HCT116 (cell line): ENCODE measurements at regions not wholly inside any gene's neighbourhood (a gene's known extent, or its start where the extent isn't known, plus 50 kb on each side); places are given as distances from the start of the nearest gene placed in this dataset.
"Not testable (repeated sequence)": the region's sequence is repeated elsewhere in the genome, so short reads cannot be mapped to it uniquely, and the experiment has no call there.

ENCODE experiments used
- ATAC-seq: fragments of 200-7000 bp; cut with Tn5 transposase; 2 replicates; pipeline ENCODE4 v1.9.1; 2020; ENCODE audit warnings: mild to moderate bottlenecking, moderate library complexity
- BruUV-seq: library from RNA; stranded (reverse); fragments of 400-500 nt; replicated peaks from 2 replicates; lab custom pipeline; 2021; lab: Mats Ljungman, UMichigan
- CTCF ChIA-PET: fragments of 300-600 bp; sonication (Branson Sonifier 250); formaldehyde crosslinking; loops from one replicate; lab custom pipeline; 2021; ENCODE audit warnings: antibody characterized with exemption; lab: Charles Lee
- POLR2A ChIA-PET: fragments of 300-600, 350-600 bp; sonication (Branson Sonifier 250); formaldehyde crosslinking; loops from one replicate; lab custom pipeline; 2021; ENCODE audit warnings: antibody characterized with exemption; lab: Charles Lee
- RAD21 ChIA-PET, 2 experiments: fragments of 300-600 bp; sonication (Branson Sonifier 250); formaldehyde crosslinking; loops; one replicate each; lab custom pipeline; 2023; ENCODE audit warnings: low total read pairs in 2 of 2; ENCODE audit not compliant: uncharacterized antibody in 2 of 2, unreplicated experiment in 2 of 2, low non-redundant PET in 1 of 2; lab: Charles Lee
- DNase-seq: peaks from one replicate; pipeline ENCODE4 v3.0.0-alpha.2; 2010; ENCODE audit warnings: low read depth, low spot score
- H2AFZ ChIP-seq: fragments of 200-600 bp; shearing (Covaris generic), sonication (generic); 2 replicates; pipeline ENCODE4 v1.6.1; 2017; ENCODE audit warnings: low read depth, mixed run types, mixed read lengths, antibody characterized with exemption, low read length; ENCODE audit not compliant: poor library complexity, severe bottlenecking
- H3K27ac ChIP-seq: 2 replicates; pipeline ENCODE4 v1.5.1; 2012; ENCODE audit warnings: low read depth, low read length
- H3K27me3 ChIP-seq: fragments of 200-600 bp; sonication (generic); 2 replicates; pipeline ENCODE4 v1.6.1; 2016; ENCODE audit warnings: mixed run types, low read length, mixed read lengths; ENCODE audit not compliant: insufficient read depth
- H3K36me3 ChIP-seq, 2 experiments: fragments of 200-500 bp in 1 of 2; fragments of 200-600 bp in 1 of 2; sonication (Bioruptor generic) in 1 of 2; sonication (generic) in 1 of 2; 2 replicates each; pipeline versions ENCODE4 v1.5.1 to v1.6.1; 2014 to 2016; ENCODE audit warnings: low read length in 2 of 2, inconsistent platforms in 1 of 2, mixed read lengths in 1 of 2, mixed run types in 1 of 2; ENCODE audit not compliant: insufficient read depth in 2 of 2, control insufficient read depth in 1 of 2
- H3K4me1 ChIP-seq, 2 experiments: fragments of 200-600 bp in 1 of 2; sonication (generic) in 1 of 2; 2 replicates each; pipeline versions ENCODE4 v1.5.1 to v1.6.1; 2012 to 2017; ENCODE audit warnings: low read length in 2 of 2, inconsistent platforms in 1 of 2, mild to moderate bottlenecking in 1 of 2, mixed read lengths in 1 of 2, mixed run types in 1 of 2, moderate library complexity in 1 of 2; ENCODE audit not compliant: insufficient read depth in 2 of 2, control insufficient read depth in 1 of 2
- H3K4me2 ChIP-seq: fragments of 200-600 bp; sonication (generic); 2 replicates; pipeline ENCODE4 v1.6.1; 2017; ENCODE audit warnings: mixed run types, low read length, mixed read lengths
- H3K4me3 ChIP-seq, 2 experiments: fragments of 200-600 bp in 1 of 2; sonication (generic) in 1 of 2; replicated peaks in 1 of 2; 2 replicates each; pipeline ENCODE4 v1.5.1; 2011 to 2016; ENCODE audit warnings: low read length in 2 of 2, control low read depth in 1 of 2, low read depth in 1 of 2, mild to moderate bottlenecking in 1 of 2, mixed read lengths in 1 of 2, mixed run types in 1 of 2
- H3K79me2 ChIP-seq: fragments of 200-600 bp; sonication (generic); 2 replicates; pipeline ENCODE4 v1.6.1; 2017; ENCODE audit warnings: mild to moderate bottlenecking, mixed run types, low read length, moderate library complexity, mixed read lengths; ENCODE audit not compliant: insufficient read depth
- H3K9ac ChIP-seq: fragments of 200-600 bp; sonication (generic); 2 replicates; pipeline ENCODE4 v1.6.1; 2016; ENCODE audit warnings: low read length, mixed read lengths
- H3K9me2 ChIP-seq: fragments of 200-600 bp; sonication (generic), shearing (Covaris generic); 2 replicates; pipeline ENCODE4 v1.6.1; 2017; ENCODE audit warnings: mixed run types, mild to moderate bottlenecking, moderate library complexity; ENCODE audit not compliant: insufficient read depth
- H3K9me3 ChIP-seq, 2 experiments: fragments of 200-500 bp in 1 of 2; fragments of 200-600 bp in 1 of 2; sonication (Bioruptor generic) in 1 of 2; sonication (generic) in 1 of 2; 2 replicates each; pipeline ENCODE4 v1.6.1; 2014 to 2017; ENCODE audit warnings: low read length in 2 of 2, mixed read lengths in 2 of 2, inconsistent platforms in 1 of 2, low read depth in 1 of 2, mild to moderate bottlenecking in 1 of 2, mixed run types in 1 of 2, moderate library complexity in 1 of 2; ENCODE audit not compliant: control insufficient read depth in 1 of 2, insufficient read depth in 1 of 2
- H4K20me1 ChIP-seq: fragments of 200-600 bp; sonication (generic), shearing (Covaris generic); 2 replicates; pipeline ENCODE4 v1.6.1; 2017; ENCODE audit warnings: mixed run types, mild to moderate bottlenecking, moderate library complexity; ENCODE audit not compliant: insufficient read depth
- CBX3 ChIP-seq: IDR thresholded peaks from 2 replicates; pipeline ENCODE4 v1.6.1; 2012; ENCODE audit warnings: low read depth
- SIN3A ChIP-seq: IDR thresholded peaks from 2 replicates; pipeline ENCODE4 v1.6.1; 2012; ENCODE audit warnings: low read depth
- intact Hi-C: fragments of 100-400 bp; cut with micrococcal nuclease; formaldehyde crosslinking; loops from 2 replicates; pipeline ENCODE4 v1.10.0; 2022
- TF ChIP-seq, protein P1 (sequence below), 3 experiments: fragments of 200-600 bp in 1 of 3; sonication (generic) in 1 of 3; IDR thresholded peaks in 2 of 3; conservative IDR thresholded peaks in 1 of 3; 2 replicates each; pipeline ENCODE4 v1.5.1; 2012 to 2017; ENCODE audit warnings: low read depth in 2 of 3, low read length in 2 of 3, antibody characterized with exemption in 1 of 3, borderline replicate concordance in 1 of 3, control low read depth in 1 of 3, mild to moderate bottlenecking in 1 of 3, mixed read lengths in 1 of 3, mixed run types in 1 of 3, moderate library complexity in 1 of 3; ENCODE audit not compliant: insufficient read depth in 1 of 3
- TF ChIP-seq, protein P2 (sequence below): IDR thresholded peaks from 2 replicates; pipeline ENCODE4 v1.6.1; 2011; ENCODE audit warnings: mild to moderate bottlenecking, low read length, moderate library complexity; ENCODE audit not compliant: insufficient replicate concordance; ENCODE audit errors: extremely low read depth

DNA sequence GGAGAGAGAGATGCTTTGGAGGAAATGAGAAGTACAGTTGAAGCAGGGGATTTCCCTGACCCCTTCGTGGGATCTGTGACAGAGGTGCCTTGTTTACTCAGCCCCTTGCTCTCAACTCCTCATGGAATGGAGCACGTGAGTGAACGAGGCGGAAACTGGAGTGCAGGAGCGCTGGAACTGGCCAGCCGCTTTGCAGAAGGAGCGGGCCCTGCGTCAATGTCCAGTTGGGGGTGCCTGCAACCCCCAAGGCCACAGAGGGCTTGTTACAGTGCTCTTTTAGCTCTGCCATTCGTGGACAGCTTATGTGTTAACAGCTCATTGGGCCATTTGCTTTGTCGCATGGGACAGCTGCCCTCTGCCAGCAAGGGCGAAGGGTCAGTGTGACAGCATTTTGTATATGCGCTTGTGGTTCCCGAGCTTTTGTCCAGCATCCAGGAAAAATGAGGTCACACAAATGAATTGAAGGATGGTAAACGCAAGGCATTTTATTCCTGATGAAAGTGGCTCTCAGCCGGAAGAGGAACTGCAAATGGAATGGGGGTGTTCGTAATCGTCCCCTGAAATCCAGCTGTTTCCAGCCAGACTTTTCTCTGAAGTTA lies 1395.1 kb downstream of the CDH8 start (continued):
- TF ChIP-seq, protein P1, sequence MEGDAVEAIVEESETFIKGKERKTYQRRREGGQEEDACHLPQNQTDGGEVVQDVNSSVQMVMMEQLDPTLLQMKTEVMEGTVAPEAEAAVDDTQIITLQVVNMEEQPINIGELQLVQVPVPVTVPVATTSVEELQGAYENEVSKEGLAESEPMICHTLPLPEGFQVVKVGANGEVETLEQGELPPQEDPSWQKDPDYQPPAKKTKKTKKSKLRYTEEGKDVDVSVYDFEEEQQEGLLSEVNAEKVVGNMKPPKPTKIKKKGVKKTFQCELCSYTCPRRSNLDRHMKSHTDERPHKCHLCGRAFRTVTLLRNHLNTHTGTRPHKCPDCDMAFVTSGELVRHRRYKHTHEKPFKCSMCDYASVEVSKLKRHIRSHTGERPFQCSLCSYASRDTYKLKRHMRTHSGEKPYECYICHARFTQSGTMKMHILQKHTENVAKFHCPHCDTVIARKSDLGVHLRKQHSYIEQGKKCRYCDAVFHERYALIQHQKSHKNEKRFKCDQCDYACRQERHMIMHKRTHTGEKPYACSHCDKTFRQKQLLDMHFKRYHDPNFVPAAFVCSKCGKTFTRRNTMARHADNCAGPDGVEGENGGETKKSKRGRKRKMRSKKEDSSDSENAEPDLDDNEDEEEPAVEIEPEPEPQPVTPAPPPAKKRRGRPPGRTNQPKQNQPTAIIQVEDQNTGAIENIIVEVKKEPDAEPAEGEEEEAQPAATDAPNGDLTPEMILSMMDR (IDR thresholded peaks at IDR 0.05 in 2 of 3, conservative IDR thresholded peaks at IDR 0.05 in 1 of 3; ENCODE audit: borderline replicate concordance in 1 of 3, insufficient read depth in 1 of 3, low read depth in 2 of 3, low read length in 2 of 3) = no peak
- TF ChIP-seq, protein P2, sequence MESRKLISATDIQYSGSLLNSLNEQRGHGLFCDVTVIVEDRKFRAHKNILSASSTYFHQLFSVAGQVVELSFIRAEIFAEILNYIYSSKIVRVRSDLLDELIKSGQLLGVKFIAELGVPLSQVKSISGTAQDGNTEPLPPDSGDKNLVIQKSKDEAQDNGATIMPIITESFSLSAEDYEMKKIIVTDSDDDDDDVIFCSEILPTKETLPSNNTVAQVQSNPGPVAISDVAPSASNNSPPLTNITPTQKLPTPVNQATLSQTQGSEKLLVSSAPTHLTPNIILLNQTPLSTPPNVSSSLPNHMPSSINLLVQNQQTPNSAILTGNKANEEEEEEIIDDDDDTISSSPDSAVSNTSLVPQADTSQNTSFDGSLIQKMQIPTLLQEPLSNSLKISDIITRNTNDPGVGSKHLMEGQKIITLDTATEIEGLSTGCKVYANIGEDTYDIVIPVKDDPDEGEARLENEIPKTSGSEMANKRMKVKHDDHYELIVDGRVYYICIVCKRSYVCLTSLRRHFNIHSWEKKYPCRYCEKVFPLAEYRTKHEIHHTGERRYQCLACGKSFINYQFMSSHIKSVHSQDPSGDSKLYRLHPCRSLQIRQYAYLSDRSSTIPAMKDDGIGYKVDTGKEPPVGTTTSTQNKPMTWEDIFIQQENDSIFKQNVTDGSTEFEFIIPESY = no peak
- TF ChIP-seq SIN3A = no peak

DNA sequence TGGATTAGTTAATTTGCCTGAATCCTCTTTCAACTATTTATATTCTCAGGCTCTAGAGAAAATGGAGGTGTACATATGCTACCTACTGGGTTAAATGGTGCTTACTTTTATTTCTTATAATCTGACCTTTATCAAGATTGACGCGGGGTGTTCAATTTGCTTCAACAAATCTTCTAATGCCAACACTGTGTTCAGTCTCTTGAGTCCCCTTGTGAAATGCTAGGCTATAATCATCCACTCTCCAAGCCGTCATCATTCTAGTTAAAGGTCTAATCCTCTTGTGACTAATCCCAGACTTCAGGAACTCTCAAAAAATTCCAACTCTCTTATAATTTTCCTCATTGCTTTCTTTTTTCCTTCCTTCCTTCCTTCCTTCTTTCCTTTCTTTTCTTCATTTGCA lies 1396.2 kb downstream of the CDH8 start:
- no peaks in the 10 kb centered on the region for H3K36me3 ChIP-seq
- CTCF ChIA-PET = no interaction called here
- H3K9me2 ChIP-seq = no peaks in the 10 kb centered on the region
- TF ChIP-seq CBX3 = no peak
- H3K79me2 ChIP-seq = no peaks in the 10 kb centered on the region
- DNase-seq = no peak
- no peak overlapping the region for H3K4me3 ChIP-seq
- BruUV-seq = no TSS peak
- intact Hi-C loops = no loop called here
- no peaks in the 10 kb centered on the region for H4K20me1 ChIP-seq
- no peaks in the 10 kb centered on the region for H3K4me1 ChIP-seq
- POLR2A ChIA-PET = no interaction called here
- RAD21 ChIA-PET = no interaction called here
- H3K27me3 ChIP-seq = no peaks in the 10 kb centered on the region
- no peak overlapping the region for H3K9ac ChIP-seq
- H3K27ac ChIP-seq = no peak overlapping the region
- H3K4me2 ChIP-seq = no peak overlapping the region
- peaks cover 14 to 35% of the 10 kb centered on the region in 2 experiments; a peak in 2 of 4 replicates for H3K9me3 ChIP-seq
- ATAC-seq = no peak
- H2AFZ ChIP-seq = no peak overlapping the region

DNA sequence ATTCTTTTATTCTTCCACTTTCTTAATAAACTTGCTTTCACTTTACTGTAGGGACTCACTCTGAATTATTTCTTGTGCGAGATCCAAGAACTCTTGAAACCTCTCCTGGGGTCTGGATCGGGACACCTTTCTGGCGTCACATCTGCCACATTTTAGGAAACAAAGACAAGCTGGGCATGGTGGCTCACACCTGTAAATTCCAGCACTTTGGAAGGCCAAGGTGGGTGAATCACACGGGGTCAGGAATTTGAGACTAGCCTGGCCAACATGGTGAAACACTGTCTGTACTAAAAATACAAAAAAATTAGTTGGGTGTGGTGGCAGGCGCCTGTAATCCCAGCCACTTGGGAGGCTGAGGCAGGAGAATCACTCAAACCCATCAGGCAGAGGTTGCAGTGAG lies 1399.6 kb downstream of the CDH8 start:
- H4K20me1 ChIP-seq, H3K36me3 ChIP-seq, H3K9me2 ChIP-seq, H3K4me2 ChIP-seq, H3K27me3 ChIP-seq, H3K4me3 ChIP-seq, H3K4me1 ChIP-seq, CTCF ChIA-PET, H3K79me2 ChIP-seq, intact Hi-C loops, ATAC-seq, POLR2A ChIA-PET, H2AFZ ChIP-seq, BruUV-seq, RAD21 ChIA-PET, H3K27ac ChIP-seq, H3K9ac ChIP-seq, DNase-seq: not testable (repeated sequence)
- H3K9me3 ChIP-seq = peaks cover 5 to 18% of the 10 kb centered on the region in 2 experiments; a peak in 2 of 4 replicates
